ENCODE measurements at regions not wholly inside any gene's neighbourhood (a gene's known extent, or its start where the extent isn't known, plus 50 kb on each side); places are given as distances from the start of the nearest gene placed in this dataset.

DNA sequence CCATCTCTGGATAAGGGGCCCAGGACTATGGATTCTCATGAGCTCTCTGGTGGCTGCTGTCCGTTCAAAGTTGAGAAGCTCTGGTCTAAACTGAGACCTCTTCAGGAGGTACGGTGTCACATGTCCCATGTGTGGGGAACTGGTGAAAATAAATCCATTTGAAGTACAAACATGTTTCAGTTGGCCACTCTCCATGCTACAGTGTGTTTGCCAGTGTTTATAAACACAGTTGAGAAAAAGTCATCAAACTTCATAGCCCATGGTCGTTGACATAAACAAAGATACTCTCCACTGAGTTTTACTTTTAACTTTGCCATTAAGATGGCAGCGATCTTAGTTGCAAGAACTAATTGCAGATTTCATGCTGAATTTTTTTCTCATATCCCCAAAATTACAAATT is 72.8 kb downstream of the PSMG1 start:
- no peak for TF ChIP-seq EZH2 (IDR thresholded peaks at IDR 0.05; ENCODE audit: insufficient read depth, poor library complexity, severe bottlenecking)
- TF ChIP-seq EZH2phosphoT487 (IDR thresholded peaks at IDR 0.05; ENCODE audit: insufficient read depth, low read depth): no peak

Data from GM23248 (cell line).